Endothelial cell of umbilical vein (primary cell): ENCODE measurements at regions not wholly inside any gene's neighbourhood (a gene's known extent, or its start where the extent isn't known, plus 50 kb on each side); places are given as distances from the start of the nearest gene placed in this dataset.

Experiments
- CTCF ChIP-seq, 2 donors: IDR thresholded peaks; 1 replicate in 1 of 2; 2 replicates in 1 of 2; pipeline ENCODE4 v1.5.1; 2011; ENCODE audit warnings: low read length in 2 of 2, mild to moderate bottlenecking in 2 of 2, moderate library complexity in 2 of 2, control low read depth in 1 of 2, inconsistent platforms in 1 of 2, low read depth in 1 of 2; ENCODE audit not compliant: insufficient read depth in 1 of 2; ENCODE audit errors: extremely low read depth in 1 of 2
- MYC ChIP-seq: IDR thresholded peaks from one replicate; pipeline ENCODE4 v1.6.1; 2011; ENCODE audit warnings: mild to moderate bottlenecking, low read depth, low read length
- POLR2A ChIP-seq: IDR thresholded peaks from 2 replicates; pipeline ENCODE4 v1.6.1; 2012; ENCODE audit warnings: low read depth, mild to moderate bottlenecking, control low read depth, low read length
- POLR2AphosphoS5 ChIP-seq: IDR thresholded peaks from 2 replicates; pipeline ENCODE4 v1.6.1; 2012; ENCODE audit warnings: low read depth, mild to moderate bottlenecking, control low read depth, low read length, moderate library complexity; ENCODE audit not compliant: insufficient read depth

DNA sequence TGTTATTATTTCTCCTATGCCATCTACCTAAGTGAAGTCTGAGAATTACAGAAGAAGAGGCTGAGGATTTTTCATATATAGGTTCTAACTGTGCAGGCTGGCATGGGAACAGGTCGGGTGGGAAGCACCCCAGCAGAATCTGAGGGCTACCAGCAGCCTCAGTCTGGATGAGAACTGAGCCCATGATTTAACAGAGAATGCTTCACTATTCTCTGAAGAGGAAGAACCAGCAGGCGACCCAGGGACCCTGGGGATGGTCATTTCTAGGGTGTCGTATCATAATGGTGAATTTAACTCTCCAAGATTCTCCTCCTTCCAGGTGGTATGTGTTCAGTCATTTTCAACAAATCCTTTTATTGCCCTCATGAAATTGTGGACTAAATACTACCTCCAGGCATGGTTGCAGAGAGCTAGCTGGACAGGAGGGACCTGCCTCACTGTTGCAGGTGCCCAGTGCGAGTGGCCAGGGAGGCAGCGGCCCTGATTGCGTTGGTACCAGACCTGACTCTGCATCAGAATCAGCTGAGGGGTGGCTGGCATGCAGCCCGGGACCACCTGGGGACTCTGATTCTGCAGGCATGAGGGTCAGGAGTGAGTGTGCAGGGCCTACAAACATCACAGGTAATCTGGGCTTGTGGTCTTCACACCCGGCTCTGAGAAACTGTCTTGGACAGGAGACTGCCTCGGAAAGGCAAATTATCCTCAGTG, 272.2 kb downstream of the TSN start:
- no peak for TF ChIP-seq CTCF (IDR thresholded peaks at IDR 0.05; ENCODE audit: extremely low read depth in 1 of 2, insufficient read depth in 1 of 2, low read depth in 1 of 2, low read length in 2 of 2)
- TF ChIP-seq POLR2AphosphoS5: no peak
- TF ChIP-seq POLR2A: no peak
- TF ChIP-seq MYC: no peak
